ENCODE measurements at regions not wholly inside any gene's neighbourhood (a gene's known extent, or its start where the extent isn't known, plus 50 kb on each side); places are given as distances from the start of the nearest gene placed in this dataset.

DNA sequence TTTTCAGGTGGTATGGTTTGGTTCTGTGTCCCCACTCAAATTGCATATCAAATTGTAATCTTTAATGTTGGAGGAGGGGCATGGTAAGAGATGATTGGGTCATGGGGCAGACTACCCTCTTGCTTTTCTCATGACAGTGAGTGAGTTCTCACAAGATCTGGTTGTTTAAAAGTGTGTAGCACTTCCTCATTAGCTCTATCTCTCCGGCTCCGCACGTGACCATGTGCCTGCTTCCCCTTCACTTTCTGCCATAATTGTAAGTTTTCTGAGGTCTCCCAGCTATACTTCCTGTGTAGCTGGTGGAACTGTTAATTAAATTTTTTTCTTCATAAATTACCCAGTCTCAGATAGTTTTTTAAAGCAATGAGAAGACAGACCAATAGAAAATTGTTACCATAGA, 843.2 kb downstream of the AMY1C start:
- H3K4me3 ChIP-seq (ENCODE audit: low read depth, low read length), result no peak overlapping the region
- DNase-seq (ENCODE audit: low read depth), result no peak
- TF ChIP-seq, protein P1, sequence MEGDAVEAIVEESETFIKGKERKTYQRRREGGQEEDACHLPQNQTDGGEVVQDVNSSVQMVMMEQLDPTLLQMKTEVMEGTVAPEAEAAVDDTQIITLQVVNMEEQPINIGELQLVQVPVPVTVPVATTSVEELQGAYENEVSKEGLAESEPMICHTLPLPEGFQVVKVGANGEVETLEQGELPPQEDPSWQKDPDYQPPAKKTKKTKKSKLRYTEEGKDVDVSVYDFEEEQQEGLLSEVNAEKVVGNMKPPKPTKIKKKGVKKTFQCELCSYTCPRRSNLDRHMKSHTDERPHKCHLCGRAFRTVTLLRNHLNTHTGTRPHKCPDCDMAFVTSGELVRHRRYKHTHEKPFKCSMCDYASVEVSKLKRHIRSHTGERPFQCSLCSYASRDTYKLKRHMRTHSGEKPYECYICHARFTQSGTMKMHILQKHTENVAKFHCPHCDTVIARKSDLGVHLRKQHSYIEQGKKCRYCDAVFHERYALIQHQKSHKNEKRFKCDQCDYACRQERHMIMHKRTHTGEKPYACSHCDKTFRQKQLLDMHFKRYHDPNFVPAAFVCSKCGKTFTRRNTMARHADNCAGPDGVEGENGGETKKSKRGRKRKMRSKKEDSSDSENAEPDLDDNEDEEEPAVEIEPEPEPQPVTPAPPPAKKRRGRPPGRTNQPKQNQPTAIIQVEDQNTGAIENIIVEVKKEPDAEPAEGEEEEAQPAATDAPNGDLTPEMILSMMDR (conservative IDR thresholded peaks at IDR 0.05; ENCODE audit: low read depth, low read length), result no peak

DNA sequence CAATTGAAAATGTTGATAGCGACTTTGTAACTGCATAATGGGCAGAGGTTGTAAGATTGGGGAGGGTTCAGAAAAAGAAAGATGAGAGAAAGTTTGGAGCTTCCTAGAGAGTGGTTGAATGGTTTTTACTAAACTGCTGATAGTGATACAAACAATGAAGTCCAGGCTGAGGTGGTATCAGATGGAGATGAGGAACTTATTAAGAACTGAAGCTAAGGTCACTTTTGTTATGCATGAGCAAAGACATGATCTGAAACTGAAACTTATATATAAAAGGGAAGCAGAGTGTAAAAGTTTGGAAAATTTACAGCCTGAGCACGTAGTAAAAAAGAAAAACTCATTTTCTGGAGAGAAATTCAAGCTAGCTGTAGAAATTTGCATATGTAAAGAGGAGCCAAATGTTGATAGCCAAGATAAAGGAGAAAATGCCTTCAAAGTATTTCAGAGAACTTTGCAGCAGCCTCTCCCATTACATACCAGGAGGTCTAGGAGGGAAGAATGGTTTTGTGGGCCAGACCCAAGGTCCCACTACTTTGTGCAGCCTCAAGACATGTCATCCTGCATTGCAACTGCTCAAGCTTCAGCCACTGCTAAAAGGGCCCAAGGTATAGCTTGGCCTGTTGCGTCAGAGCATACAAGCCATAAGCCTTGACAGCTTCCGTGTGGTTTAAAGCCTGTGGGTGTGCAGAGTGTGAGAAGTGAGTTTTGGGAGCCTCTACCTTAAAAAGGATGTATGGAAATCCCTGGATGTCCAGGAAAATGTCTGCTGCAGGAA, 843.9 kb downstream of the AMY1C start:
- H3K4me3 ChIP-seq (ENCODE audit: low read depth, low read length), result no peak overlapping the region
- TF ChIP-seq, protein P1 (conservative IDR thresholded peaks at IDR 0.05; ENCODE audit: low read depth, low read length), result no peak
- no peak for DNase-seq (ENCODE audit: low read depth)

DNA sequence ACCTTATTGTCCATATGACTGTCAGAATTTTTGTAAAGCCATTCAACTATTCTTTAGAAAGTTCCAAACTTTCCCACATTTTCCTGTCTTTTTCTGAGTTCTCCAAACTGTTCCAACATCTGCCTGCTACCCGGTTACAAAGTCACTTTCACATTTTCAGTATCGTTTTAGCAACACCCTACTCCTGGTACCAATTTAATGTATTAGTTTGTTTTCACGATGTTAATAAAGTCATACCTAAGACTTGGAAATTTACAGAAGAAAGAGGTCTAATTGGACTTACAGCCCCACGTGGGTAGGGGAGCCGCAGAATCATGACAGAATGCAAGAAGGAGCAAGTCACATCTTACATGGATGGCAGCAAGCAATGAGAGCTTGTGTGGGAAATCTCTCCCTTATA, 867.8 kb downstream of the AMY1C start:
- DNase-seq (ENCODE audit: low read depth), result no peak
- H3K4me3 ChIP-seq (ENCODE audit: low read depth, low read length), result no peak overlapping the region
- TF ChIP-seq, protein P1 (conservative IDR thresholded peaks at IDR 0.05; ENCODE audit: low read depth, low read length), result no peak

DNA sequence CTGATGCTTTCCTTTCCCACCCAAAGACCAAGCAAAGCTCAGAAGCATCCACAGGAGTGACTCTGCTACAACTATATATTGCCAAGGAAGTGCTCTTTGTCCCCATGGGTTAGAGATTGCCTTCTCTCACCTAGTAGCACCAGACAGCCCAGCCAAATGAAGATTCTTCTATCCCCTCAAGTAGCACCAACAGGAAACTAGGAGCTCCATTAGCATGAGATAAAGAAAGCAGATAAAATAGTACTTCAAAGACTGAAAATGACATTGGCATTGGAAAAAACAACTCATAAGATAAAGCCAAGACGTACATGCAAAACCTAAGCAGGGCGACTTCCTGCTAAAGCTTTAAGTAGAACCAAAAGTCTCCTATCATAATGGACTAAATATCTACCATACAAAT, 871.5 kb downstream of the AMY1C start:
- no peak for DNase-seq (ENCODE audit: low read depth)
- no peak overlapping the region for H3K4me3 ChIP-seq (ENCODE audit: low read depth, low read length)
- TF ChIP-seq, protein P1 (conservative IDR thresholded peaks at IDR 0.05; ENCODE audit: low read depth, low read length), result no peak

DNA sequence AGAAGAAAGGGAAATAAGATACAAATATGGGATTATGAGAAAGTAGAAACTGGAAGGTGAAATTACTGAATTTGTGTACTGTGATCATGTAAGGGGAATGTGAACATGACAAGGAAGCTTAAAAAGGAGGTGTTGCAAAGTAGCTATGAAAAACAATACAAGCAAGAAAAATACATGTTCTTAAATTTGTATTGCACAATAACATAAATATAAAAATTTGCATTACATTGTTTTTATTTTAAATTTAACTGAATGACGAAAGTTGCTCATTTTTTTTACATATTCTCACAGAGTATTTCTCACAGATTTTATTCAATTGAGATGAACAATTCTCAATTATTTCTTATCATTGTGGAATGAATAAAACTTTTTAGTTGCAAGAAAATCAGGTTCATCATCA, 874.8 kb downstream of the AMY1C start:
- TF ChIP-seq, protein P1 (conservative IDR thresholded peaks at IDR 0.05; ENCODE audit: low read depth, low read length), result no peak

DNA sequence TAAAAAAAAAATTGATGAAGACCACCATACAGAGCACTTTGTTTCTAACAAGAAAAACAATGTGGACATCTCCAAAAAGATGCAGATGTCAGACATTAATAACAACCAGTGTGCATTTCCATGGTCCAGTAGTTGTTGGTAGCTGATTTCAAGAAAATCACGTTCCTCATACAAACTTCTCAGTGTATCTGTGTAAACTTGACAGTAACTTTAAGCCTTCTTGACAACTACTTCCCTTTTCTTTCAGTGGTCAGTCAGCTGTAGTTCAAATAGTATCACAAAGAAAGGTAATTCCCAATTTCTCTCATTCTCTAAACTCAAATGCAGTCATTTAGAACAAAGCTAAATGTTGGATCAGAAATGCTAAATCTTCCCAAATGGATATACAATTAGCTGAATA, 879.9 kb downstream of the AMY1C start:
- no peak for DNase-seq (ENCODE audit: low read depth)
- H3K4me3 ChIP-seq (ENCODE audit: low read depth, low read length), result no peak overlapping the region
- TF ChIP-seq, protein P1 (conservative IDR thresholded peaks at IDR 0.05; ENCODE audit: low read depth, low read length), result no peak

More for the DNA sequence above, 874.8 kb downstream of the AMY1C start:
- no peak overlapping the region for H3K4me3 ChIP-seq (ENCODE audit: low read depth, low read length)
- DNase-seq (ENCODE audit: low read depth), result no peak

DNA sequence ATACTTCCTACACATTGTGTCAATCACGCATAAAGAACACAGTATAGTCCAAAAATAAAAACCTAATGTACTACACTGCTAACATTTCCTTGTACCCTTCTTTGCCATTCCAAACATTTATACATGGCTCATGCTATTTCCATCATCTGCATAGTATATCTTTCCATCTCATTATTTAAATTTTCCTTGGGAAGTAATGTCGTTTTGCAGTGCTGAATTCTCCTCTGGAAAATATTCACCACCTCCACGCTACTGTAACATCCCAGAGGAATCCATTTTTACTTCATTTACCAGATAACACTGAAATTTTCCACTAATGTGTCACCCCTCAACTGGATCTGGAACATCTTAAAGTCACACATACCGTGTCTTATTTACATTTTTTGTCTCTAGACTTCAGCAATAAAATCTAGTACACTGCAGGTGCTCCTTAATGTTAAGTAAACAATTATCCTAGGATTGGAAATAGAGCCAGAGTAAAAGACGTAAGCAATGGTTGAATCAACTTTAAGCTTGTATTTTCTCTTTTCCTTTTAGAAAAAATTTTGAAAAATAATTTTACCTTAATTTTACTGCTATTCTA, 881.0 kb downstream of the AMY1C start:
- no peak overlapping the region for H3K4me3 ChIP-seq (ENCODE audit: low read depth, low read length)
- no peak for DNase-seq (ENCODE audit: low read depth)
- TF ChIP-seq, protein P1 (conservative IDR thresholded peaks at IDR 0.05; ENCODE audit: low read depth, low read length), result no peak
